NB4 (cell line): ENCODE measurements at regions not wholly inside any gene's neighbourhood (a gene's known extent, or its start where the extent isn't known, plus 50 kb on each side); places are given as distances from the start of the nearest gene placed in this dataset.

Experiments
- CTCF ChIP-seq: IDR thresholded peaks from one replicate; pipeline ENCODE4 v1.5.1; 2012; ENCODE audit warnings: low read depth, low read length
- MAX ChIP-seq: IDR thresholded peaks from 2 replicates; pipeline ENCODE4 v1.6.1; 2011; ENCODE audit warnings: low read depth, low read length
- MYC ChIP-seq: IDR thresholded peaks from 2 replicates; pipeline ENCODE4 v1.6.1; 2011; ENCODE audit warnings: low read depth, low read length
- POLR2A ChIP-seq: IDR thresholded peaks from 2 replicates; pipeline ENCODE4 v1.6.1; 2011; ENCODE audit warnings: mild to moderate bottlenecking; ENCODE audit not compliant: insufficient read length; ENCODE audit errors: extremely low read depth

GRCh38 chr7:153380636-153381035 is 621.1 kb downstream of the ACTR3B start:
- TF ChIP-seq CTCF (no peak), POLR2A (no peak), MAX (no peak), MYC (no peak)
